ENCODE measurements at regions not wholly inside any gene's neighbourhood (a gene's known extent, or its start where the extent isn't known, plus 50 kb on each side); places are given as distances from the start of the nearest gene placed in this dataset.
"Not testable (repeated sequence)": the region's sequence is repeated elsewhere in the genome, so short reads cannot be mapped to it uniquely, and the experiment has no call there.

- H3K27me3 Mint-ChIP-seq: no peaks in the 10 kb centered on the region
- ChIA-PET CTCF (no interaction called here), POLR2A (no interaction called here)
- H3K36me3 Mint-ChIP-seq (ENCODE audit: low read depth): no peaks in the 10 kb centered on the region
- no peak overlapping the region for H3K4me3 Mint-ChIP-seq
- intact Hi-C loops (cut with micrococcal nuclease): no loop called here
- no peaks in the 10 kb centered on the region for H3K4me1 Mint-ChIP-seq
- H3K9me3 Mint-ChIP-seq: peaks cover 2% of the 10 kb centered on the region
- no peak for ATAC-seq (ENCODE audit: low read depth)
- DNase-seq: no peak
- no peak overlapping the region for H3K27ac Mint-ChIP-seq
- TF ChIP-seq, protein P1, sequence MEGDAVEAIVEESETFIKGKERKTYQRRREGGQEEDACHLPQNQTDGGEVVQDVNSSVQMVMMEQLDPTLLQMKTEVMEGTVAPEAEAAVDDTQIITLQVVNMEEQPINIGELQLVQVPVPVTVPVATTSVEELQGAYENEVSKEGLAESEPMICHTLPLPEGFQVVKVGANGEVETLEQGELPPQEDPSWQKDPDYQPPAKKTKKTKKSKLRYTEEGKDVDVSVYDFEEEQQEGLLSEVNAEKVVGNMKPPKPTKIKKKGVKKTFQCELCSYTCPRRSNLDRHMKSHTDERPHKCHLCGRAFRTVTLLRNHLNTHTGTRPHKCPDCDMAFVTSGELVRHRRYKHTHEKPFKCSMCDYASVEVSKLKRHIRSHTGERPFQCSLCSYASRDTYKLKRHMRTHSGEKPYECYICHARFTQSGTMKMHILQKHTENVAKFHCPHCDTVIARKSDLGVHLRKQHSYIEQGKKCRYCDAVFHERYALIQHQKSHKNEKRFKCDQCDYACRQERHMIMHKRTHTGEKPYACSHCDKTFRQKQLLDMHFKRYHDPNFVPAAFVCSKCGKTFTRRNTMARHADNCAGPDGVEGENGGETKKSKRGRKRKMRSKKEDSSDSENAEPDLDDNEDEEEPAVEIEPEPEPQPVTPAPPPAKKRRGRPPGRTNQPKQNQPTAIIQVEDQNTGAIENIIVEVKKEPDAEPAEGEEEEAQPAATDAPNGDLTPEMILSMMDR (IDR thresholded peaks at IDR 0.05): no peak
Observed at GRCh38 chr14:86334355-86334754, 804.4 kb downstream of the FLRT2 start.

- POLR2A ChIA-PET: no interaction called here
- H3K27ac Mint-ChIP-seq: no peak overlapping the region
- H3K27me3 Mint-ChIP-seq: no peaks in the 10 kb centered on the region
- DNase-seq (no peak), ATAC-seq (ENCODE audit: low read depth) (no peak)
- no peak overlapping the region for H3K4me3 Mint-ChIP-seq
- CTCF ChIA-PET: no interaction called here
- TF ChIP-seq, protein P1 (IDR thresholded peaks at IDR 0.05): no peak
- no peaks in the 10 kb centered on the region for H3K4me1 Mint-ChIP-seq
- H3K9me3 Mint-ChIP-seq: peaks cover 2% of the 10 kb centered on the region
- H3K36me3 Mint-ChIP-seq (ENCODE audit: low read depth): no peaks in the 10 kb centered on the region
- intact Hi-C loops (cut with micrococcal nuclease): no loop called here
Observed at GRCh38 chr14:86333493-86333892, 803.5 kb downstream of the FLRT2 start.

DNA sequence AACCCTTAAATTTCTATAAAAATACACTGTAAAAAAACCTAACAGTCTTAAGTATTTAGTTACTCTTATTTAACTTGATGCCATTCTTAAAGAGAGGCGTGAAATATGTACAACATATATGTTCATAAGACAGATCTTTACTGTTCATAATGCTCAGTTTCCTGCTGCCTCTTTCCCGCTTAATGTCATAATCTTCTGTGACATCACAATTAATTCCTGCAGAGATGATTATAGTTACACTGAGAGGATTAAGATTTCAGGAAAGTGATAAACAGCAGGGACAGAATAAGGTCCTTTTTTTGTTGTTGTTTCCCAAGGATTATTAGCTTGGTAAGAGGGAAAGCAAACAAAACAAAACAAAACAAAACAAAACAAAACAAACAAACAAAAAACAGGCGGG is 801.4 kb downstream of the FLRT2 start:
- Mint-ChIP-seq H3K9me3 (no peaks in the 10 kb centered on the region), H3K27ac (no peak overlapping the region), H3K27me3 (no peaks in the 10 kb centered on the region), H3K4me3 (no peak overlapping the region), H3K36me3 (ENCODE audit: low read depth) (no peaks in the 10 kb centered on the region), H3K4me1 (no peaks in the 10 kb centered on the region)
- ChIA-PET POLR2A (no interaction called here), CTCF (no interaction called here)
- ATAC-seq (ENCODE audit: low read depth) (no peak), DNase-seq (no peak)
- TF ChIP-seq, protein P1 (IDR thresholded peaks at IDR 0.05): no peak
- intact Hi-C loops (cut with micrococcal nuclease): no loop called here

- H3K36me3 Mint-ChIP-seq (ENCODE audit: low read depth): no peaks in the 10 kb centered on the region
- no peak overlapping the region for H3K27ac Mint-ChIP-seq
- ChIA-PET CTCF (no interaction called here), POLR2A (no interaction called here)
- intact Hi-C loops (cut with micrococcal nuclease): no loop called here
- peaks cover 14% of the 10 kb centered on the region for H3K4me1 Mint-ChIP-seq
- H3K27me3 Mint-ChIP-seq: no peaks in the 10 kb centered on the region
- ATAC-seq (ENCODE audit: low read depth): no peak
- H3K4me3 Mint-ChIP-seq: no peak overlapping the region
- TF ChIP-seq, protein P1 (IDR thresholded peaks at IDR 0.05): no peak
- H3K9me3 Mint-ChIP-seq: peaks cover 2% of the 10 kb centered on the region
- DNase-seq: no peak
Observed at GRCh38 chr14:86321151-86321550, 791.2 kb downstream of the FLRT2 start.

DNA sequence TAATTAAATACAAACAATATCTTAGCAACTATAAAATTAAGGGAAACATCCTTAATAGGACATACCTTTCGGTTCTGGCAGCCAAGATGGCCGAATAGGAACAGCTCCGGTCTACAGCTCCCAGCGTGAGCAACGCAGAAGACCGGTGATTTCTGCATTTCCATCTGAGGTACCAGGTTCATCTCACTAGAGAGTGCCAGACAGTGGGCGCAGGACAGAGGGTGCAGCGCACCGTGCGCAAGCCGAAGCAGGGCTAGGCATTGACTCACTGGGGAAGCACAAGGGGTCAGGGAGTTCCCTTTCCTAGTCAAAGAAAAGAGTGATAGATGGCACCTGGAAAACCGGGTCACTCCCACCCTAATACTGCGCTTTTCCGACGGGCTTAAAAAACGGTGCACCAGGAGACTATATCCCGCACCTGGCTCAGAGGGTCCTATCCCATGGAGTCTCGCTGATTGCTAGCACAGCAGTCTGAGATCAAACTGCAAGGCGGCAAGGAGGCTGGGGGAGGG is 782.3 kb downstream of the FLRT2 start:
- H3K27me3 Mint-ChIP-seq; H3K4me1 Mint-ChIP-seq; H3K36me3 Mint-ChIP-seq (ENCODE audit: low read depth); ATAC-seq (ENCODE audit: low read depth); H3K27ac Mint-ChIP-seq; POLR2A ChIA-PET; H3K4me3 Mint-ChIP-seq; H3K9me3 Mint-ChIP-seq; CTCF ChIA-PET; intact Hi-C loops (cut with micrococcal nuclease); DNase-seq: not testable (repeated sequence)

- H3K9me3 Mint-ChIP-seq: peaks cover 2% of the 10 kb centered on the region
- H3K36me3 Mint-ChIP-seq (ENCODE audit: low read depth): no peaks in the 10 kb centered on the region
- no peaks in the 10 kb centered on the region for H3K4me1 Mint-ChIP-seq
- H3K4me3 Mint-ChIP-seq: no peak overlapping the region
- no peak overlapping the region for H3K27ac Mint-ChIP-seq
- DNase-seq (no peak), ATAC-seq (ENCODE audit: low read depth) (no peak)
- TF ChIP-seq, protein P1 (IDR thresholded peaks at IDR 0.05): no peak
- no peaks in the 10 kb centered on the region for H3K27me3 Mint-ChIP-seq
- intact Hi-C loops (cut with micrococcal nuclease): no loop called here
- POLR2A ChIA-PET: no interaction called here
- CTCF ChIA-PET: no interaction called here
Observed at GRCh38 chr14:86311151-86311550, 781.2 kb downstream of the FLRT2 start.
